Inflammatory macrophage (primary cell): ENCODE measurements at regions not wholly inside any gene's neighbourhood (a gene's known extent, or its start where the extent isn't known, plus 50 kb on each side); places are given as distances from the start of the nearest gene placed in this dataset.

Experiments
- DNase-seq, 2 donors: peaks; one replicate each; pipeline ENCODE4 v3.0.0-alpha.2; 2020 to 2022

- DNase-seq = no peak
These were observed 105.1 kb upstream of the SLITRK1 start for GRCh38 chr13:83987394-83987793.

DNA sequence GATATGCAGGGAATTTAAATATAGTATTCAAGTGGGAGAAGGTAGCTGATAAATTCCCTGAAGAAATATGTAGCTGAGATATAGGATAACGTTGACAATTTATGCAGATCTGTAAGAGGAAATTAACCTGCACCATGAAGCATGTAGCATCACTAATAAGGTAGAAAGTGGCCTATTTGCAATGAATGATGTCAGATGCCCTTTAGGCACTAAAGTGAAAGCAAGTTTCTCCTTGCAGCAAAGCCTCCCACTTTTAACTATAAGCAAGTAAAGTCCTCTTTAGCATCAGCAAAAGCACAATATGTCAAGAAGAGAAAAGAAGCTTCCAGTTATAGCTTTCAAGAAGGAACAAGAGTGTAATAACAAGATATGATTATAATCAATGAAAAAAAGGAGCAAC, 102.5 kb upstream of the SLITRK1 start:
- no peak for DNase-seq

DNA sequence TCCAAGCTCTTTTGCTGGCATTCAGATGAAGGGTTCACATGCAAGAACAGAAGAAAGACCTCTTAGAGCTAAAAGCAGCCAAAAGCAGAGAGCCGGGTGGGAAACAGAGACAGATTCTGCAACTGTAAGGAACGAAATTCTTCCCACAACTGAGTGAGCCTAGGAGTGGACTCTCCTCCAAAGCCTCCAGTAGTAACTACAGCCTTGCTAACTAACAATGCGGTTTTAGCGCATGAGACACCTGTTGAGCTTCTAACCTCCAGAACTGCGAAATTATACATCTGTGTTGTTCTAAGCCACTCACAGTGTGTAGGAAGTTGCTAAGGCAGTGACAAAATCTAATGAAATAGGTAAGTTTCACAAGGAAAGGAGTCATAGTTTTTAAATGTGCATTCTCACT, 98.1 kb upstream of the SLITRK1 start:
- no peak for DNase-seq

DNA sequence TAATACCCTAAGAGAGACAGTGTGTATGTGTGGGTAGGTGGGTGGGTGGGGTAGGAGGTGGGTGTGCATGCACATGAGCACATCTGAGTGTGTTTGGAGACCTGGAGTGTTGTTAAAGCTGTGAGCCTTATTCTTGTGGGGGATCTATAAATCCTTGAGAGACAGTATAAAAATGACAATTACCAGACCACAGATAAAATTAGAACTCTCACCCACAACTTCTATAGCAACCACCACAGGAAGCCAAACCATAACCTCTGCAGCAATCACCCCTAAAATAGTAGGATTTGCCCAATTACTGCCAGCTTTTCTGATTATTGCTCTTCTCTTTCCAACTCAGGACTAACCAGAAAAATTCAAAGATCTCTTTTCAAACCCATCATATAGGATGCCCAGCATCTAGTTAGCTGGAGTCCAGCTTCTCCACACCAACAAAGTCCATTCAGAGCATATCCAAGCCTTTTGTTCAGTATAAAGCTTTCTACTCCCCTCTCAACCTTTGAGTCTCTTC, 93.4 kb upstream of the SLITRK1 start:
- no peak for DNase-seq

DNA sequence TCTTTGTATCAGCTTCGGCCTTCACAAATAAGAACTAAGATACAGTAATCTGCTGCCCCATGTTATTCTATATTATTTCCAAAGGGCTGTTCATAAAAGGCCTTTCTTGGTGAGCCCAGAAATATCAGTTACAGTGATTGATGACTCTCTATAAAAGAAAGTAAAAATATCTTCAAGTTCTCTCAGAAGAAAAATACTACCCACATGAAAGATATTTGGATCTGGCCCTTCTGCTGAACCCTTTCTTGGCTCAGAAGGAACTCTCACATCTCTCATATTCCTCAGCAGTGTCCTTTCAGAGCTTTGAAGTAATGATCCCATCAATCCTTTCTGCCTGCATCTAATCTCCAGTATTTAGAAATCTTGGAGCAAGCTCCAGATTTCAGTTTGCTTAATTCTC, 76.3 kb upstream of the SLITRK1 start:
- no peak for DNase-seq

GRCh38 chr13:83955011-83955410, 72.7 kb upstream of the SLITRK1 start:
- DNase-seq = no peak

DNA sequence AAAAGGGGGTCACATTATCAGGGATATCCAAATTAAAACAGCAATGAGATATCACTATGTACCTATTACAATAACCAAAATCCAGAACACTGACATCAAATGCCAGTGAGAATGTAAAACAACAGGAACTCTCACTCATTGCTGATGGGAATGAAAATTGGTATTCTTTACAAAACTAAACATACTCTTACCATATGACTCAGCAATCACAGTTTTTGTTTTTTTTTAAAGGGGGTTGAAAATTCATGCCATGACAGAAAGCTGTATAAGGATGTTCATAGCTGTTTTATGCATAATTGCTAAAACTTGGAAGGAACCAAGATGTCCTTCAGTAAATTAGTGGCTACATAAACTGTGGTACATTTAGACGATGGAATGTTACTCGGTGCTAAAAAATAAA, 71.6 kb upstream of the SLITRK1 start:
- no peak for DNase-seq

- DNase-seq = no peak
These were observed 68.0 kb upstream of the SLITRK1 start for GRCh38 chr13:83950293-83950692.

DNA sequence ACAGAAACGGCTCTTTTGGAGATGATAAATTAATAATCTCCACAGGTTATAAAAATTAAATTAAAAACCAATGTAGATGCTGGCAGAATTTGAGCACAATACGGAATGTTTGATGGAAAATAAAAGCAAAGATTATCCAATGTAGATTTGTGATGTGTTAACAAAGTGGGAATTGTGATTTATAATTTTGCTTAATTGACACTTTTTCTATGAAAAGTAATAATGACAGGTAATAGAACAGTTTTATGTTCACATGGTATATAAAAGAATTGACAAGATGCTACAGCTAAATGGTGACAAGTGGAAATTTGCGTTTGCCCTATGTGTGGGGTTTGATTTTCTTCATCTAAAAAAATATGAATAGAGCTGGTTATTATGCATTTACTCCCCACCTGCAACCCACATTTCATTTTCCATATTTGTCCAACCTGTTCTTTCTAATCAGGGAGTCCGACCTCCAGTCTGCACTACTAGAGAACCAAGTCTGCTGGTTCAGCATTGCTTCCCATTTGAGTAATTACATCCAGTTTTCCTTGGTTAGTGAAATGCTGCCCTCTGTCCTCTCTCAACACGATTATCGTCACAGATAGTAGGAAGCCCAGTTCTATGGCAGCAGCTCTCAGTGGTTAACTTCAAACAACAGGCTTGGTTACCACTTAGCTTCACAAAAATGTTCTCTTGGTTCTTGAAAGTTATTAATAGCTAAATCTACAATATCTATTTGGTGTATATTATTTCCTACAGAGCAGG, 61.4 kb upstream of the SLITRK1 start:
- DNase-seq = no peak

DNA sequence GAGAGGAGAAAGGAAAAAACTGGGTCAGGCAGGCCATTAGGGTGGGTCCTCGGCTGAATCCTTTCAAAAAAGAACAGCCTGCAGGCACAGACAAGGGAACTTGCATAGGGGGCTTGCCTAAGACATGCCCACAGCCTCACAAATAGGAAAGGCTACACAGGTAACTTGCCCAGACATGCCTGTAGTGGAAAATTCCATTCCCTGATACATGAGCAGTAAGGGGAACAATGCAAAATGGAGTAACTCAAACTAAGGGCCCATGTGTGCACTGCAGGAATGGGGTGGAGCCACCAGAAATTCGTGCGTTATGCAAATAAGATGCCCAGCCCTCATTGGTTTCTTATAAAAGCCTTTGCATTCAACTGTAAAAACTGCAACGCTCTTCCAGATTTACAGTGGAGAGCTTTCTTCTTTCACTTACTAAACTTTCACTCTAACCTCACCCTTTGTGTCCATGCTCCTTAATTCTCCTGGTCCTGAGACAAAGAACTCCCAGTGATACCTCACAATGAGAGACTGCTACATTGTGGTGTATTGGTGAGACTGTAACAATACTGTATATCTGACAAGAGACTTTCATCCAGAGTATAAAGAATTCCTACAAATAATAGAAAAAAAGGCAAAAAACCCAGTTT, 59.5 kb upstream of the SLITRK1 start:
- DNase-seq = no peak

- DNase-seq = no peak
These were observed 58.5 kb upstream of the SLITRK1 start for GRCh38 chr13:83940742-83941141.

DNA sequence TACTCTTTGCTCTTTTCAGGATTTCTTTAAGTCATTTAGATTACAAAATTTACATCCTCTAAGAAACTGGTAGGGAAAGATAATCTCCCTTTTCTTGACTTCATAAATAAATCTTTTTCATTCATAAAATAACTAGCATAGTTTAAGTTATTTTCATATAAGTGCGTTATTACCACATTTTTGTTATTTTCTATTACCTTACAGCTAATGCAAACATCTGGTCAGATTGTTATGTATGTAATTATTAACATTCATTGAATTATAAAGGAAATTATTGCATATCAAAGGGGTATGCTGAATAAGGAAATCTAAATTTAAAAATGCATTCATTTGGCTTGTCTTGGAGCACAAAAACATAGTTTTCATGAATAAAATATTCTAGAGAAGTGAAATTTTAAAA, 55.3 kb upstream of the SLITRK1 start:
- no peak for DNase-seq

DNA sequence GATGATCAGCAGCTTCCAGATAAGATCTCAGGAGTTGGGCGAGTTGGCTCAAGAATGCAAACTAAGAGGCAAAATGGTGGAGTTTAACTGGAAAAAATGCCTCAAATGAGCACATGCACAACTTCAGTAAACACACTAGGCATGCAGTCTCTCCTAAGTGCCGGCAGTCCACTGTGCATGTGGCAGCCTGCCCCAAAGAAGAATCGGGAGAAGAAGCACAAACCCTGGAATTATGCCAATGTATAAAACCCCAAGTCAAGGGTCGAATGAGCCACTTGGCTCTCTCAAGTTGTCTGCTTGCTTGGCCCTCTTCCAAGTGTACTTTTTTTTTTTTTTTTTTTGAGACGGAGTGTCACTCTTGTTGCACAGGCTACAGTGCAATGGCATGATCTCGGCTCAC, 53.3 kb upstream of the SLITRK1 start:
- no peak for DNase-seq
